ENCODE measurements at regions not wholly inside any gene's neighbourhood (a gene's known extent, or its start where the extent isn't known, plus 50 kb on each side); places are given as distances from the start of the nearest gene placed in this dataset.
"Not testable (repeated sequence)": the region's sequence is repeated elsewhere in the genome, so short reads cannot be mapped to it uniquely, and the experiment has no call there.

GRCh38 chr2:228956701-228957474, 314.2 kb downstream of the PID1 start:
- DNase-seq (ENCODE audit: low read depth) = no peak

- no peak for DNase-seq (ENCODE audit: low read depth)
Observed at GRCh38 chr2:228949831-228950230, 321.3 kb downstream of the PID1 start.

- no peak for DNase-seq (ENCODE audit: low read depth)
Observed at GRCh38 chr2:228945710-228946109, 325.4 kb downstream of the PID1 start.

- DNase-seq (ENCODE audit: low read depth) = no peak
Observed at GRCh38 chr2:228942856-228943255, 328.2 kb downstream of the PID1 start.

- DNase-seq (ENCODE audit: low read depth) = peak; percentile 24
Observed at GRCh38 chr2:228938629-228939028, 332.5 kb downstream of the PID1 start.

GRCh38 chr2:228927028-228928010, 343.8 kb downstream of the PID1 start:
- DNase-seq (ENCODE audit: low read depth) = no peak

- DNase-seq (ENCODE audit: low read depth) = no peak
Observed at GRCh38 chr2:228919808-228920207, 351.3 kb downstream of the PID1 start.

GRCh38 chr2:228917220-228917619, 353.9 kb downstream of the PID1 start:
- DNase-seq (ENCODE audit: low read depth) = peak; percentile 64

GRCh38 chr2:228916416-228917090, 354.5 kb downstream of the PID1 start:
- no peak for DNase-seq (ENCODE audit: low read depth)

GRCh38 chr2:228913176-228913575, 357.9 kb downstream of the PID1 start:
- DNase-seq (ENCODE audit: low read depth) = no peak

- DNase-seq (ENCODE audit: low read depth) = not testable (repeated sequence)
Observed at GRCh38 chr2:228910872-228911271, 360.2 kb downstream of the PID1 start.

- DNase-seq (ENCODE audit: low read depth) = no peak
Observed at GRCh38 chr2:228902176-228902575, 368.9 kb downstream of the PID1 start.

- DNase-seq (ENCODE audit: low read depth) = no peak
Observed at GRCh38 chr2:228901531-228901930, 369.6 kb downstream of the PID1 start.

GRCh38 chr2:228878138-228878537, 392.9 kb downstream of the PID1 start:
- no peak for DNase-seq (ENCODE audit: low read depth)

- DNase-seq (ENCODE audit: low read depth) = no peak
Observed at GRCh38 chr2:228876276-228876675, 394.8 kb downstream of the PID1 start.

- DNase-seq (ENCODE audit: low read depth) = peak; percentile 22
Observed at GRCh38 chr2:228875152-228875900, 395.8 kb downstream of the PID1 start.

- no peak for DNase-seq (ENCODE audit: low read depth)
Observed at GRCh38 chr2:228871012-228871411, 400.1 kb downstream of the PID1 start.

GRCh38 chr2:228869636-228870264, 401.3 kb downstream of the PID1 start:
- no peak for DNase-seq (ENCODE audit: low read depth)

GRCh38 chr2:228867406-228867805, 403.7 kb downstream of the PID1 start:
- DNase-seq (ENCODE audit: low read depth) = no peak

- no peak for DNase-seq (ENCODE audit: low read depth)
Observed at GRCh38 chr2:228866781-228867180, 404.3 kb downstream of the PID1 start.

GRCh38 chr2:228866044-228866443, 405.0 kb downstream of the PID1 start:
- no peak for DNase-seq (ENCODE audit: low read depth)

Data from HS-5 (cell line).